SJCRH30 (cell line): ENCODE measurements at regions not wholly inside any gene's neighbourhood (a gene's known extent, or its start where the extent isn't known, plus 50 kb on each side); places are given as distances from the start of the nearest gene placed in this dataset.

ENCODE experiments used
- DNase-seq, 2 experiments: peaks; one replicate each; pipeline ENCODE4 v3.0.0-alpha.2; 2015 to 2020
- H3K27ac ChIP-seq: fragments of 250-450 bp; sonication (Bioruptor Pico); 2 replicates; pipeline ENCODE4 v1.5.1; 2020; ENCODE audit warnings: mild to moderate bottlenecking, moderate library complexity
- H3K27me3 ChIP-seq: fragments of 250-450 bp; sonication (Bioruptor Pico); 2 replicates; pipeline ENCODE4 v1.5.1; 2020; ENCODE audit warnings: mild to moderate bottlenecking, moderate library complexity
- H3K36me3 ChIP-seq: fragments of 250-450 bp; sonication (Bioruptor Pico); 2 replicates; pipeline ENCODE4 v1.5.1; 2020; ENCODE audit warnings: mild to moderate bottlenecking, moderate library complexity
- H3K4me1 ChIP-seq: fragments of 250-450 bp; sonication (Bioruptor Pico); 2 replicates; pipeline ENCODE4 v1.5.1; 2020; ENCODE audit warnings: mild to moderate bottlenecking, moderate library complexity
- H3K4me3 ChIP-seq: fragments of 250-450 bp; sonication (Bioruptor Pico); 2 replicates; pipeline ENCODE4 v1.5.1; 2020; ENCODE audit warnings: mild to moderate bottlenecking, moderate library complexity
- H3K9me3 ChIP-seq: fragments of 250-450 bp; sonication (Bioruptor Pico); replicated peaks from 2 replicates; pipeline ENCODE4 v1.5.1; 2020; ENCODE audit warnings: mild to moderate bottlenecking, moderate library complexity

- Histone ChIP-seq H3K36me3 (no peaks in the 10 kb centered on the region), H3K27ac (no peak overlapping the region), H3K4me1 (no peaks in the 10 kb centered on the region), H3K9me3 (no peaks in the 10 kb centered on the region), H3K4me3 (no peak overlapping the region), H3K27me3 (no peaks in the 10 kb centered on the region)
- no peak for DNase-seq
Observed at GRCh38 chr10:123544986-123545385, 121.2 kb upstream of the GPR26 start.

DNA sequence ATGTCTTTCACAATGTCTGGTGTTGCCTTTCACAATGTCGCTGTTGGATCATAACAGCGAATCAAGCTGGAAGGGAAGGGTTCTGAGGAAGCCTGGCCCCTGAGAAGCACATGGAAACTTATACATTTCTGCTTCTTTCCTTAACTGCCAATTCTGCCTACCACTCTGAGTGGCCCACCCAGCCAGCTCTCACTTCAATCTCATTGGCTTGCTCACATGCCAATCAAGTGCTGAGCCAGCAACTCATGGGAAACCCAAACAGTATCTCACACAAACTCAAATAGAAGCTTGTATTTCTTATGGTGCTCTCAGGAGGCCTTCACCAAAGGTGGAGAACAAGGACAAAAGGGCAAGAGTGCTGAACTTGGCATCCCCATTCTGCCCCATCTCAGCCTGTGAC lies 117.4 kb upstream of the GPR26 start:
- Histone ChIP-seq H3K4me1 (no peaks in the 10 kb centered on the region), H3K9me3 (no peaks in the 10 kb centered on the region), H3K36me3 (no peaks in the 10 kb centered on the region), H3K4me3 (no peak overlapping the region), H3K27me3 (no peaks in the 10 kb centered on the region), H3K27ac (no peak overlapping the region)
- no peak for DNase-seq

DNA sequence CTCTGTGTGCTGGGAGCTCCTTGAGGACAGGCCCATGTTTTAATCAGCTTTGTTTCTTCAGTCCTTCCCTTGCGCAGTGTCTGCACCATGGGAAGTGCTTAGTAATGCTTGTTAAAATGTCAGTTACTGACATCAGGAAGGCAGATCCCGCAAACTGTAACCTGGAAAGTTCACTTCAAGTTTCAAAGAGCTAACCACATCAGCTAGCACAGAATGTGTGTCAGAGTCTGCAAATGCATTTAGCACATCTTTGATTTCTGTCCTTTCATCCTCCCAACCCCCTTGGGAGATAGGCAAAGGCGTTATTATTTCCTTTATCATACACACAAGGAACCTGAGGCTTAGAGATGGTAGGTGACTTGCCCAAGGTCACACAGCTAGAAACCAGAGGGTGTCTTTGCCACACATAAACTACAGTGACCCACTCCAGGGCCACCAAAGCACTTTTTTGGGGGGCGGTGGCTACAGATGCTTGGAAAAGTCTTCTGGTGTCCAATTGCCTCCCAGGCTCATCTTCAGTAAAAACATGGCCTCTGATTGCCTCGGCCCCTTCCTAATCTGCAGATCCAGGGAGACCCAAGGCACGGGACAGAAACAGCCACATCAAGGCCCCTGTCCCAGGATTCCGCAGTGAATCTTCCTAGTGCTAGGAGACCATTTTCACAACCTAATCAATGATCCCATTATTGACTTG lies 116.2 kb upstream of the GPR26 start:
- no peaks in the 10 kb centered on the region for H3K27me3 ChIP-seq
- no peaks in the 10 kb centered on the region for H3K36me3 ChIP-seq
- H3K4me1 ChIP-seq, result no peaks in the 10 kb centered on the region
- no peak for DNase-seq
- H3K4me3 ChIP-seq, result no peak overlapping the region
- no peak overlapping the region for H3K27ac ChIP-seq
- H3K9me3 ChIP-seq, result no peaks in the 10 kb centered on the region

- Histone ChIP-seq H3K9me3 (no peaks in the 10 kb centered on the region), H3K27me3 (no peaks in the 10 kb centered on the region), H3K36me3 (no peaks in the 10 kb centered on the region), H3K4me3 (no peak overlapping the region), H3K27ac (no peak overlapping the region), H3K4me1 (no peaks in the 10 kb centered on the region)
- DNase-seq, result no peak
Observed at GRCh38 chr10:123550675-123551096, 115.5 kb upstream of the GPR26 start.

DNA sequence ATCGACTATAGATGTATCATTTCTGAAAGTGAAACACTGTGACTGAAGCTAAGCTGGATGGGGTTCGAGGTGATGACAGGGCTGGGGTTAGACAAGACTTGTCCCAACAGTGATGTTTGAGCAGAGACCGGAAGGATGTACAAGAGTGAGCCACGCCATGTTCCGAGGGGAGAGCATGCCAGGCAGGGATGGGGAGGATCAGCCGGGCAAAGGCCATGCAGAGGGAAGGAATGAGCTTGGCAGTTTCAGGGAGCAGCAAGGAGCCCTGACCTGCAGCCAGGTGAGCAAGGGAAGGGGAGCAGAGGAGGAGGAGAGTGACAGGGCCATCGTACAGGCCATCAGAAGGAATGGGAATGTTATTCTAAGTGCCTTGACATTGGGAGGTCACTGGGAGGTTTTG lies 114.9 kb upstream of the GPR26 start:
- Histone ChIP-seq H3K36me3 (no peaks in the 10 kb centered on the region), H3K27me3 (no peaks in the 10 kb centered on the region), H3K4me1 (no peaks in the 10 kb centered on the region), H3K9me3 (no peaks in the 10 kb centered on the region), H3K27ac (no peak overlapping the region), H3K4me3 (no peak overlapping the region)
- no peak for DNase-seq

DNA sequence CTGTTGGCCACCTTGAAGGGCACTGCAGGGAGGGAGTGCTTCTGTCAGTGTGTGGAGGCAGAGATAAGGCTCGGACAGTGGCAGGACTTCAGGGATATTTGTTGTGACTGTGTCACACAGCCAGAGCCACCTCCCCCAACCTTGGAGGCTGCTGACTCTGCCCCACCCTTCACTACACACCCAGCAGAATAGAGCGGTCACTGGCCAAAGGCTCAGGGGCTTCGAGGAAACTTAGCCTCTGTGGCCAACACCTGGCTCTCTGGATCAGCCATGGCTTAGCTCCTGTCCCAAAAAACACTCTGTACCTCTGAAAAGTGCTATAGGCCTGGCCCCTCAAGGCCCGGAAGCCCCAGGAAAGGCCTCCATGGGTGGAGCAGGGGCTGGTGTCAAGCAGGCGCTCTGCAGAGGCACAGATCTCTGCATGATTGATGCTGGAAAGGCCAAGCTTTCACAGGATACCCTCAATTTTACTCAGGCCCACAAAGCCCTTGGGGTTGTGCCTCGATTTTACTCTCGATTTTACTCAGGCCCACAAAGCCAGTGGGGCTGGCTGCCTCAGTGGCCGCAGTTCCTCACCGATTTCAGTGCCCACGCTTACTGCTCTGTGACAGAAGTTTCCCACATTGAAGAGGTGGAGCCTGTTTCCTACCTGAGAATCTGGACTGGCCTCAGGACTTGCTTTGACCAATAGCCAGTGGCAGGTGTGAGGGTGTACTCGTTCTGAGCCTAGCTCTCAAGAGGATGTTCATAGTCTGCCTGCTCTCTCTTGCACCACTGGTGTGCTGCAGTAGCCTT lies 113.2 kb upstream of the GPR26 start:
- Histone ChIP-seq H3K9me3 (no peaks in the 10 kb centered on the region), H3K27ac (no peak overlapping the region), H3K4me3 (no peak overlapping the region), H3K27me3 (no peaks in the 10 kb centered on the region), H3K36me3 (no peaks in the 10 kb centered on the region), H3K4me1 (no peaks in the 10 kb centered on the region)
- DNase-seq, result no peak

DNA sequence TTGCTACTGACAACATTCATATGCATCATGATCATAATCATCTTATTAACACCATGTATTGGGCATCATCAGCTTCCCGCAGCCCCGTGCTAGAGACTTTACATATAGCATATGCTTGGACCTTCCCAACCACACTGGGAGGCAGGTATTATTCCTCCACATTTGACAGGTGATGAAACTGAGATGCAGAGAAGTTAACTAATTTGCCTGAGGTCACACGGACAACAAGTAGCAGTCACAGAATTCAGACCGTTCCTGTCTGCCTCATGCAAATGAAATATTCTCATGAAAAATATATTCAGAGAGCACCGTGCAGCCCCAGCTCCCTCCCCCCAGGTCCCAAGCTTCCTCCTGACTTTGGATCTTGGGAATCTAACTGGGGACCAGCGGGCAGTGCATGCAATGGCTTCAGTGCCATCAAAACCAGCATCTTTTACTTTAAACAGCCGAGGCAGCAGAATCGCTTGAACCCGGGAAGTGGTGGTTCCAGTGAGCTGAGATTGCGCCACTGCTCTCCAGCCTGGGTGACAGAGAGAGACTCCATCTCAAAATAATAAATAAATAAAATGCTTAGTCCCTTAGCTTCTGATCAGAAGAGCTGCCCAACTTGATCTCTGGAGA lies 112.2 kb upstream of the GPR26 start:
- Histone ChIP-seq H3K9me3 (no peaks in the 10 kb centered on the region), H3K27me3 (no peaks in the 10 kb centered on the region)
- DNase-seq, result no peak

DNA sequence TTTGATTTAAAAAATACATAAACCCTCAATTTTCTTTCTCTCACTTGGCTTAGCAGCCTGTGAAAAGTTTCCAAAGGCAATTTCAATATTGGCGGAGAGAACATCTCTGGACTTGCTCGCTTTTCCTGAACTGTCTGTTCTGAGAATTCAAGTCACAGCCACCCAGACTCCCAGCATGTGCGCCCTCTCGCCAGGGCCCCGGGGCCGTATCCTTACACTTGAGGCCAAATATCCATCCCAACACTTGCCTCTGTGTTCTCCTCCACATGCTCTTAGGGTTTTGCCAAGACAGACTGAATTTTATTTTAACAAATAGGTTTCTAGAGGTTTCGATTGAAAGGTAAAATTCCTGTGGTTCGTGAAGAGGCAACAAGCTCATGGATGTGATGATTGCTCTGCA lies 111.5 kb upstream of the GPR26 start:
- Histone ChIP-seq H3K9me3 (no peaks in the 10 kb centered on the region), H3K27me3 (no peaks in the 10 kb centered on the region), H3K36me3 (no peaks in the 10 kb centered on the region), H3K4me1 (no peaks in the 10 kb centered on the region), H3K27ac (no peak overlapping the region), H3K4me3 (no peak overlapping the region)
- no peak for DNase-seq

More for the DNA sequence above, 112.2 kb upstream of the GPR26 start:
- Histone ChIP-seq H3K27ac (no peak overlapping the region), H3K36me3 (no peaks in the 10 kb centered on the region), H3K4me1 (no peaks in the 10 kb centered on the region), H3K4me3 (no peak overlapping the region)

DNA sequence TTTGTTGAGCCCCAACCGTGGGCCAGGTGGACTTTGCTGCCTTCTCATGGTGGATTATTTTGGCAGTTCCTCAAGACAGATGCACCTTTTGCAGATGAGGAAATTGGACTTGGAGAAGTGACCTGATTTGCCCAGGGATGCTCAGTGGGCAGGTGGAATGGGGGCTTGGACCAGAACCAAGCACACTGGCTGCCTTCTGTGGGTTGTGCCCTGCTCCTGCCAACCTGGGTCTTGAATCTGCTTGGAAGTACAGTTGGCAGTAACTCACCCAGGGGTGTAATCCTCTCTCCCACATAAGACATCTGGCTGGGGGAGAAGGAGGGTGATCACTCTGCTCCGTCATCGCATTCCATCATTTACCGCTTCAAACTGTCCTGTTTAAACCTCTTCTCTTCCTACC lies 110.5 kb upstream of the GPR26 start:
- Histone ChIP-seq H3K27ac (no peak overlapping the region), H3K27me3 (0 out of 2 replicates have a peak, but pooled peaks cover 3% of the 10 kb centered on the region), H3K4me3 (no peak overlapping the region), H3K36me3 (no peaks in the 10 kb centered on the region), H3K9me3 (no peaks in the 10 kb centered on the region), H3K4me1 (no peaks in the 10 kb centered on the region)
- no peak for DNase-seq

- H3K4me1 ChIP-seq, result no peaks in the 10 kb centered on the region
- H3K27me3 ChIP-seq, result 0 out of 2 replicates have a peak, but pooled peaks cover 3% of the 10 kb centered on the region
- H3K4me3 ChIP-seq, result no peak overlapping the region
- H3K27ac ChIP-seq, result no peak overlapping the region
- no peak for DNase-seq
- H3K9me3 ChIP-seq, result no peaks in the 10 kb centered on the region
- H3K36me3 ChIP-seq, result no peaks in the 10 kb centered on the region
Observed at GRCh38 chr10:123556049-123556448, 110.1 kb upstream of the GPR26 start.

GRCh38 chr10:123556736-123557135 lies 109.4 kb upstream of the GPR26 start:
- Histone ChIP-seq H3K27me3 (0 out of 2 replicates have a peak, but pooled peaks cover 3% of the 10 kb centered on the region), H3K36me3 (no peaks in the 10 kb centered on the region), H3K4me1 (no peaks in the 10 kb centered on the region), H3K27ac (no peak overlapping the region), H3K4me3 (no peak overlapping the region), H3K9me3 (no peaks in the 10 kb centered on the region)
- no peak for DNase-seq

- DNase-seq, result no peak
- Histone ChIP-seq H3K27me3 (0 out of 2 replicates have a peak, but pooled peaks cover 3% of the 10 kb centered on the region), H3K4me3 (no peak overlapping the region)
Observed at GRCh38 chr10:123557366-123558108, 108.6 kb upstream of the GPR26 start.

GRCh38 chr10:123558651-123559050 lies 107.5 kb upstream of the GPR26 start:
- Histone ChIP-seq H3K27ac (no peak overlapping the region), H3K4me3 (no peak overlapping the region), H3K9me3 (no peaks in the 10 kb centered on the region), H3K4me1 (no peaks in the 10 kb centered on the region), H3K27me3 (0 out of 2 replicates have a peak, but pooled peaks cover 3% of the 10 kb centered on the region), H3K36me3 (no peaks in the 10 kb centered on the region)
- no peak for DNase-seq

More at GRCh38 chr10:123557366-123558108, 108.6 kb upstream of the GPR26 start:
- H3K4me1 ChIP-seq, result no peaks in the 10 kb centered on the region
- no peaks in the 10 kb centered on the region for H3K36me3 ChIP-seq
- H3K9me3 ChIP-seq, result no peaks in the 10 kb centered on the region
- H3K27ac ChIP-seq, result no peak overlapping the region

GRCh38 chr10:123559066-123559822 lies 106.9 kb upstream of the GPR26 start:
- H3K27me3 ChIP-seq, result 0 out of 2 replicates have a peak, but pooled peaks cover 3% of the 10 kb centered on the region
- DNase-seq, result peak; percentile 45 to 73

More at GRCh38 chr10:123559066-123559822, 106.9 kb upstream of the GPR26 start:
- Histone ChIP-seq H3K9me3 (no peaks in the 10 kb centered on the region), H3K27ac (no peak overlapping the region), H3K4me3 (no peak overlapping the region), H3K4me1 (no peaks in the 10 kb centered on the region), H3K36me3 (no peaks in the 10 kb centered on the region)
